IMR-90 (cell line): ENCODE measurements at regions not wholly inside any gene's neighbourhood (a gene's known extent, or its start where the extent isn't known, plus 50 kb on each side); places are given as distances from the start of the nearest gene placed in this dataset.

Source experiments
- CEBPB ChIP-seq: IDR thresholded peaks from 2 replicates; pipeline ENCODE4 v1.6.1; 2012; ENCODE audit warnings: low read depth, low read length, improper control_type of control experiment
- CTCF ChIP-seq: conservative IDR thresholded peaks from 2 replicates; pipeline ENCODE4 v1.5.1; 2012; ENCODE audit warnings: mild to moderate bottlenecking, low read depth, low read length, improper control_type of control experiment
- ELK1 ChIP-seq: fragments of 150-350 bp; IDR thresholded peaks from 2 replicates; pipeline ENCODE4 v1.6.1; 2016; ENCODE audit warnings: low read depth, mild to moderate bottlenecking, low read length, moderate library complexity, borderline replicate concordance
- MAZ ChIP-seq: IDR thresholded peaks from 2 replicates; pipeline ENCODE4 v1.6.1; 2012; ENCODE audit warnings: low read depth, mild to moderate bottlenecking, low read length, improper control_type of control experiment, moderate library complexity, borderline replicate concordance
- MXI1 ChIP-seq: IDR thresholded peaks from 2 replicates; pipeline ENCODE4 v1.6.1; 2012; ENCODE audit warnings: low read depth, mild to moderate bottlenecking, low read length, moderate library complexity, borderline replicate concordance
- POLR2A ChIP-seq: IDR thresholded peaks from 2 replicates; pipeline ENCODE4 v1.6.1; 2012; ENCODE audit warnings: mild to moderate bottlenecking, low read depth, low read length
- RAD21 ChIP-seq: IDR thresholded peaks from 2 replicates; pipeline ENCODE4 v1.6.1; 2012; ENCODE audit warnings: low read length, improper control_type of control experiment
- RCOR1 ChIP-seq: IDR thresholded peaks from 2 replicates; pipeline ENCODE4 v1.6.1; 2012; ENCODE audit warnings: mild to moderate bottlenecking, low read length, improper control_type of control experiment; ENCODE audit not compliant: insufficient replicate concordance
- RFX5 ChIP-seq: IDR thresholded peaks from 2 replicates; pipeline ENCODE4 v1.8.0; 2012; ENCODE audit warnings: low read depth, mild to moderate bottlenecking, low read length, moderate library complexity
- USF2 ChIP-seq: fragments of 150-350 bp; IDR thresholded peaks from 2 replicates; pipeline ENCODE4 v1.6.1; 2017; ENCODE audit warnings: mild to moderate bottlenecking, antibody characterized with exemption, low read length, low read depth

- no peak for TF ChIP-seq CTCF
- no peak for TF ChIP-seq USF2
- TF ChIP-seq CEBPB, result no peak
- TF ChIP-seq MXI1, result no peak
- no peak for TF ChIP-seq POLR2A
- no peak for TF ChIP-seq ELK1
- no peak for TF ChIP-seq MAZ
- no peak for TF ChIP-seq RAD21
- TF ChIP-seq RFX5, result no peak
- no peak for TF ChIP-seq RCOR1
Measured at GRCh38 chr2:59237311-59237710, 996.2 kb upstream of the FANCL start.
